ENCODE measurements at regions not wholly inside any gene's neighbourhood (a gene's known extent, or its start where the extent isn't known, plus 50 kb on each side); places are given as distances from the start of the nearest gene placed in this dataset.

- TF ChIP-seq, protein P1, sequence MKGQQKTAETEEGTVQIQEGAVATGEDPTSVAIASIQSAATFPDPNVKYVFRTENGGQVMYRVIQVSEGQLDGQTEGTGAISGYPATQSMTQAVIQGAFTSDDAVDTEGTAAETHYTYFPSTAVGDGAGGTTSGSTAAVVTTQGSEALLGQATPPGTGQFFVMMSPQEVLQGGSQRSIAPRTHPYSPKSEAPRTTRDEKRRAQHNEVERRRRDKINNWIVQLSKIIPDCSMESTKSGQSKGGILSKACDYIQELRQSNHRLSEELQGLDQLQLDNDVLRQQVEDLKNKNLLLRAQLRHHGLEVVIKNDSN (IDR thresholded peaks at IDR 0.05): no peak
- TF ChIP-seq CEBPB (IDR thresholded peaks at IDR 0.05) (no peak), EP300 (IDR thresholded peaks at IDR 0.05; ENCODE audit: borderline replicate concordance) (no peak), RAD21 (IDR thresholded peaks at IDR 0.05; ENCODE audit: low read depth) (no peak), EGR1 (IDR thresholded peaks at IDR 0.05) (no peak), YY1 (IDR thresholded peaks at IDR 0.05; ENCODE audit: low read depth) (no peak), CREB1 (IDR thresholded peaks at IDR 0.05; ENCODE audit: low read depth) (no peak), NFIC (IDR thresholded peaks at IDR 0.05) (no peak), FOXM1 (IDR thresholded peaks at IDR 0.05; ENCODE audit: borderline replicate concordance, low read depth) (no peak), TEAD4 (IDR thresholded peaks at IDR 0.05) (no peak), MAX (IDR thresholded peaks at IDR 0.05) (no peak), TAF1 (IDR thresholded peaks at IDR 0.05; ENCODE audit: low read depth) (no peak)
- TF ChIP-seq, protein P2, sequence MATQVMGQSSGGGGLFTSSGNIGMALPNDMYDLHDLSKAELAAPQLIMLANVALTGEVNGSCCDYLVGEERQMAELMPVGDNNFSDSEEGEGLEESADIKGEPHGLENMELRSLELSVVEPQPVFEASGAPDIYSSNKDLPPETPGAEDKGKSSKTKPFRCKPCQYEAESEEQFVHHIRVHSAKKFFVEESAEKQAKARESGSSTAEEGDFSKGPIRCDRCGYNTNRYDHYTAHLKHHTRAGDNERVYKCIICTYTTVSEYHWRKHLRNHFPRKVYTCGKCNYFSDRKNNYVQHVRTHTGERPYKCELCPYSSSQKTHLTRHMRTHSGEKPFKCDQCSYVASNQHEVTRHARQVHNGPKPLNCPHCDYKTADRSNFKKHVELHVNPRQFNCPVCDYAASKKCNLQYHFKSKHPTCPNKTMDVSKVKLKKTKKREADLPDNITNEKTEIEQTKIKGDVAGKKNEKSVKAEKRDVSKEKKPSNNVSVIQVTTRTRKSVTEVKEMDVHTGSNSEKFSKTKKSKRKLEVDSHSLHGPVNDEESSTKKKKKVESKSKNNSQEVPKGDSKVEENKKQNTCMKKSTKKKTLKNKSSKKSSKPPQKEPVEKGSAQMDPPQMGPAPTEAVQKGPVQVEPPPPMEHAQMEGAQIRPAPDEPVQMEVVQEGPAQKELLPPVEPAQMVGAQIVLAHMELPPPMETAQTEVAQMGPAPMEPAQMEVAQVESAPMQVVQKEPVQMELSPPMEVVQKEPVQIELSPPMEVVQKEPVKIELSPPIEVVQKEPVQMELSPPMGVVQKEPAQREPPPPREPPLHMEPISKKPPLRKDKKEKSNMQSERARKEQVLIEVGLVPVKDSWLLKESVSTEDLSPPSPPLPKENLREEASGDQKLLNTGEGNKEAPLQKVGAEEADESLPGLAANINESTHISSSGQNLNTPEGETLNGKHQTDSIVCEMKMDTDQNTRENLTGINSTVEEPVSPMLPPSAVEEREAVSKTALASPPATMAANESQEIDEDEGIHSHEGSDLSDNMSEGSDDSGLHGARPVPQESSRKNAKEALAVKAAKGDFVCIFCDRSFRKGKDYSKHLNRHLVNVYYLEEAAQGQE (IDR thresholded peaks at IDR 0.05; ENCODE audit: low read depth): no peak
Measured at GRCh38 chr17:34082404-34082803, 172.7 kb upstream of the CCL2 start.

Data from Ishikawa (cell line).